HepG2 (cell line): ENCODE measurements at regions not wholly inside any gene's neighbourhood (a gene's known extent, or its start where the extent isn't known, plus 50 kb on each side); places are given as distances from the start of the nearest gene placed in this dataset.

Experiments
- AHDC1 ChIP-seq: sonication (generic); formaldehyde crosslinking; IDR thresholded peaks from 2 replicates; pipeline ENCODE4 v1.5.1; 2020; ENCODE audit warnings: mild to moderate bottlenecking, missing genetic modification reagents, borderline replicate concordance
- CEBPG ChIP-seq: IDR thresholded peaks from 2 replicates; pipeline ENCODE4 v1.6.1; 2016
- DMAP1 ChIP-seq: IDR thresholded peaks from 2 replicates; pipeline ENCODE4 v1.6.1; 2016
- HIC2 ChIP-seq: sonication (generic); formaldehyde crosslinking; IDR thresholded peaks from 2 replicates; pipeline ENCODE4 v1.9.0; 2022; ENCODE audit warnings: low read depth, missing genetic modification reagents
- HOXA5 ChIP-seq: sonication (generic); formaldehyde crosslinking; IDR thresholded peaks from 2 replicates; pipeline ENCODE4 v1.4.0; 2020; ENCODE audit warnings: missing genetic modification reagents
- KDM2A ChIP-seq: sonication (generic); formaldehyde crosslinking; IDR thresholded peaks from 2 replicates; pipeline ENCODE4 v1.4.0; 2020; ENCODE audit warnings: low read depth, missing genetic modification reagents, borderline replicate concordance
- KDM6A ChIP-seq: IDR thresholded peaks from 2 replicates; pipeline ENCODE4 v1.6.1; 2016; ENCODE audit warnings: low read depth
- NCOA2 ChIP-seq: sonication (generic); formaldehyde crosslinking; IDR thresholded peaks from 2 replicates; pipeline ENCODE4 v1.8.0; 2022; ENCODE audit warnings: inconsistent platforms
- NPAS2 ChIP-seq: sonication (generic); formaldehyde crosslinking; IDR thresholded peaks from 2 replicates; pipeline ENCODE4 v1.8.0; 2022; ENCODE audit warnings: mild to moderate bottlenecking, missing genetic modification reagents, borderline replicate concordance
- PAWR ChIP-seq: sonication (generic); formaldehyde crosslinking; IDR thresholded peaks from 2 replicates; pipeline ENCODE4 v1.4.0; 2020; ENCODE audit warnings: missing genetic modification reagents, mild to moderate bottlenecking, borderline replicate concordance
- REPIN1 ChIP-seq: sonication (generic); formaldehyde crosslinking; IDR thresholded peaks from 2 replicates; pipeline ENCODE4 v1.8.0; 2022; ENCODE audit warnings: missing genetic modification reagents, low read depth, mild to moderate bottlenecking, borderline replicate concordance
- SALL2 ChIP-seq: sonication (generic); formaldehyde crosslinking; IDR thresholded peaks from 2 replicates; pipeline ENCODE4 v1.8.1; 2023; ENCODE audit warnings: mild to moderate bottlenecking, missing genetic modification reagents, inconsistent platforms
- SAP130 ChIP-seq: IDR thresholded peaks from 2 replicates; pipeline ENCODE4 v1.6.1; 2016; ENCODE audit warnings: low read depth
- SP140L ChIP-seq: sonication (generic); formaldehyde crosslinking; IDR thresholded peaks from 2 replicates; pipeline ENCODE4 v1.4.0; 2020; ENCODE audit warnings: missing genetic modification reagents, borderline replicate concordance
- ZBTB25 ChIP-seq: IDR thresholded peaks from 2 replicates; pipeline ENCODE4 v1.6.1; 2018; ENCODE audit warnings: missing genetic modification reagents
- ZFAT ChIP-seq: sonication (generic); formaldehyde crosslinking; conservative IDR thresholded peaks from 2 replicates; pipeline ENCODE4 v1.8.1; 2023; ENCODE audit warnings: missing genetic modification reagents, inconsistent platforms
- ZNF503 ChIP-seq: sonication (generic); formaldehyde crosslinking; IDR thresholded peaks from 2 replicates; pipeline ENCODE4 v1.4.0; 2020; ENCODE audit warnings: missing genetic modification reagents
- ZNF670 ChIP-seq: sonication (generic); formaldehyde crosslinking; IDR thresholded peaks from 2 replicates; pipeline ENCODE4 v1.8.0; 2022; ENCODE audit warnings: mild to moderate bottlenecking, missing genetic modification reagents, borderline replicate concordance
- ZNF784 ChIP-seq: sonication (generic); formaldehyde crosslinking; IDR thresholded peaks from 2 replicates; pipeline ENCODE4 v1.5.1; 2020; ENCODE audit warnings: missing genetic modification reagents, mild to moderate bottlenecking, borderline replicate concordance

GRCh38 chr4:153067376-153067775, 131.3 kb downstream of the FHDC1 start (continued):
- no peak for TF ChIP-seq AHDC1
- no peak for TF ChIP-seq NPAS2
- peak; percentile 35; the same call in 1 of the 2 replicates for TF ChIP-seq KDM2A (CRISPR knock-in tag)
- no peak for TF ChIP-seq SP140L (CRISPR knock-in tag)
- no peak for TF ChIP-seq PAWR (CRISPR knock-in tag)
- no peak for TF ChIP-seq HIC2
- no peak for TF ChIP-seq ZNF503
- no peak for TF ChIP-seq ZBTB25 (CRISPR knock-in tag)
- 0 out of 2 replicates have a peak, but pooled peaks have one; percentile 33 for TF ChIP-seq ZNF784 (CRISPR knock-in tag)
- TF ChIP-seq ZNF670 (CRISPR knock-in tag), result peak; percentile 37; the same call in 1 of the 2 replicates
- no peak for TF ChIP-seq REPIN1
- TF ChIP-seq HOXA5, result no peak
- peak; percentile 51 for TF ChIP-seq SAP130 (CRISPR knock-in tag)
- no peak; the same call in 1 of the 2 replicates for TF ChIP-seq NCOA2 (CRISPR knock-in tag)
- TF ChIP-seq KDM6A, result peak; percentile 56; the same call in 1 of the 2 replicates
- no peak for TF ChIP-seq SALL2 (CRISPR knock-in tag)
- TF ChIP-seq DMAP1 (CRISPR knock-in tag), result peak; percentile 32; the same call in 1 of the 2 replicates
- TF ChIP-seq CEBPG (CRISPR knock-in tag), result no peak
- TF ChIP-seq ZFAT (CRISPR knock-in tag), result no peak
